ENCODE measurements at regions not wholly inside any gene's neighbourhood (a gene's known extent, or its start where the extent isn't known, plus 50 kb on each side); places are given as distances from the start of the nearest gene placed in this dataset.

GRCh38 chr21:26653430-26653829, 80.3 kb upstream of the CYYR1 start:
- ATAC-seq = no peak
- WGBS, 2 donors (ENCODE audit: low coverage in 1 of 2) = 43 to 75% methylated on average over 5 of the region's 5 CpGs
- no peak overlapping the region for H3K27ac ChIP-seq
- no peaks in the 10 kb centered on the region for H3K9me3 ChIP-seq
- H3K4me3 ChIP-seq = no peak overlapping the region
- H3K36me3 ChIP-seq = no peaks in the 10 kb centered on the region
- H3K27me3 ChIP-seq = no peaks in the 10 kb centered on the region
- TF ChIP-seq CTCF (IDR thresholded peaks at IDR 0.05) = no peak
- no peak for TF ChIP-seq POLR2AphosphoS5 (IDR thresholded peaks at IDR 0.05)
- TF ChIP-seq POLR2A (IDR thresholded peaks at IDR 0.05) = no peak
- no peak for TF ChIP-seq EP300 (IDR thresholded peaks at IDR 0.05)
- H3K4me1 ChIP-seq = no peaks in the 10 kb centered on the region

GRCh38 chr21:26652854-26653253, 79.8 kb upstream of the CYYR1 start:
- H3K4me1 ChIP-seq = no peaks in the 10 kb centered on the region
- TF ChIP-seq POLR2AphosphoS5 (IDR thresholded peaks at IDR 0.05) (no peak), EP300 (IDR thresholded peaks at IDR 0.05) (no peak), POLR2A (IDR thresholded peaks at IDR 0.05) (no peak), CTCF (IDR thresholded peaks at IDR 0.05) (no peak)
- H3K9me3 ChIP-seq = no peaks in the 10 kb centered on the region
- H3K27me3 ChIP-seq = no peaks in the 10 kb centered on the region
- ATAC-seq = no peak
- no peak overlapping the region for H3K4me3 ChIP-seq
- H3K36me3 ChIP-seq = no peaks in the 10 kb centered on the region
- 27 to 71% methylated on average over 1 of the region's 1 CpG for WGBS, 2 donors (ENCODE audit: low coverage in 1 of 2)
- no peak overlapping the region for H3K27ac ChIP-seq

- Histone ChIP-seq H3K27me3 (no peaks in the 10 kb centered on the region), H3K27ac (no peak overlapping the region), H3K4me1 (no peaks in the 10 kb centered on the region), H3K36me3 (no peaks in the 10 kb centered on the region), H3K9me3 (no peaks in the 10 kb centered on the region), H3K4me3 (no peak overlapping the region)
- no peak for TF ChIP-seq POLR2A (IDR thresholded peaks at IDR 0.05)
- no peak for TF ChIP-seq POLR2AphosphoS5 (IDR thresholded peaks at IDR 0.05)
- ATAC-seq = no peak
- WGBS, 2 donors (ENCODE audit: low coverage in 1 of 2) = 71 to 73% methylated on average over 1 of the region's 1 CpG
Observed at GRCh38 chr21:26641062-26641461, 68.0 kb upstream of the CYYR1 start.

GRCh38 chr21:26637201-26637745, 64.2 kb upstream of the CYYR1 start:
- H3K27me3 ChIP-seq = no peaks in the 10 kb centered on the region
- WGBS, 2 donors (ENCODE audit: low coverage in 1 of 2) = 68 to 77% methylated on average over 4 of the region's 4 CpGs
- H3K9me3 ChIP-seq = peaks cover 0 to 10% (median 0%) of the 10 kb centered on the region in 3 donors
- no peaks in the 10 kb centered on the region for H3K4me1 ChIP-seq
- H3K4me3 ChIP-seq = no peak overlapping the region
- H3K36me3 ChIP-seq = no peaks in the 10 kb centered on the region
- no peak for ATAC-seq
- no peak overlapping the region for H3K27ac ChIP-seq
- TF ChIP-seq EP300 (IDR thresholded peaks at IDR 0.05) (no peak), CTCF (IDR thresholded peaks at IDR 0.05) (no peak), POLR2AphosphoS5 (IDR thresholded peaks at IDR 0.05) (no peak), POLR2A (IDR thresholded peaks at IDR 0.05) (no peak)

- Histone ChIP-seq H3K27me3 (no peaks in the 10 kb centered on the region), H3K27ac (no peak overlapping the region), H3K9me3 (peaks cover 0 to 12% (median 0%) of the 10 kb centered on the region in 3 donors), H3K4me3 (no peak overlapping the region), H3K36me3 (no peaks in the 10 kb centered on the region), H3K4me1 (no peaks in the 10 kb centered on the region)
- WGBS, 2 donors (ENCODE audit: low coverage in 1 of 2) = 54 to 60% methylated on average over 1 to 3 of the region's 3 CpGs
- ATAC-seq = no peak
- no peak for TF ChIP-seq CTCF (IDR thresholded peaks at IDR 0.05)
- TF ChIP-seq POLR2AphosphoS5 (IDR thresholded peaks at IDR 0.05) = no peak
- no peak for TF ChIP-seq POLR2A (IDR thresholded peaks at IDR 0.05)
- TF ChIP-seq EP300 (IDR thresholded peaks at IDR 0.05) = no peak
Observed at GRCh38 chr21:26635681-26636080, 62.6 kb upstream of the CYYR1 start.

Measured in gastroesophageal sphincter (tissue), 4 donors.